Coronary artery (tissue), 2 donors: ENCODE measurements at regions not wholly inside any gene's neighbourhood (a gene's known extent, or its start where the extent isn't known, plus 50 kb on each side); places are given as distances from the start of the nearest gene placed in this dataset.
"Not testable (repeated sequence)": the region's sequence is repeated elsewhere in the genome, so short reads cannot be mapped to it uniquely, and the experiment has no call there.

Experiments
- DNase-seq: peaks from one replicate; pipeline ENCODE4 v3.0.0-alpha.2; 2017; ENCODE audit warnings: low spot score
- H3K27ac ChIP-seq, 2 donors: fragments of 200-600 bp; sonication (generic); one replicate each; pipeline ENCODE4 v1.5.1; 2016 to 2019
- H3K4me3 ChIP-seq: fragments of 200-600 bp; sonication (generic); 2 replicates; pipeline ENCODE4 v1.5.1; 2016; ENCODE audit warnings: mild to moderate bottlenecking, moderate library complexity
- CTCF ChIP-seq: fragments of 200-600 bp; sonication (generic); IDR thresholded peaks from one replicate; pipeline ENCODE4 v1.5.1; 2019; ENCODE audit warnings: antibody characterized with exemption

- not testable (repeated sequence) for H3K4me3 ChIP-seq, DNase-seq, H3K27ac ChIP-seq
These were observed 822.1 kb downstream of the KCNMA1 start for GRCh38 chr10:76815505-76815904.

GRCh38 chr10:76811430-76811829 is 826.2 kb downstream of the KCNMA1 start:
- DNase-seq, result no peak
- TF ChIP-seq CTCF, result no peak
- Histone ChIP-seq H3K4me3 (no peak overlapping the region), H3K27ac (no peak overlapping the region)

GRCh38 chr10:76788452-76788811 is 849.2 kb downstream of the KCNMA1 start:
- TF ChIP-seq CTCF, result no peak
- no peak overlapping the region for H3K27ac ChIP-seq
- no peak overlapping the region for H3K4me3 ChIP-seq
- no peak for DNase-seq

GRCh38 chr10:76787746-76788451 is 849.7 kb downstream of the KCNMA1 start:
- no peak overlapping the region for H3K4me3 ChIP-seq
- H3K27ac ChIP-seq, result no peak overlapping the region
- DNase-seq, result no peak
- no peak for TF ChIP-seq CTCF

GRCh38 chr10:76786504-76787072 is 851.0 kb downstream of the KCNMA1 start:
- H3K27ac ChIP-seq, result peak overlapping the region in 1 of 2 donors; percentile 49
- no peak for TF ChIP-seq CTCF
- no peak for DNase-seq
- H3K4me3 ChIP-seq, result no peak overlapping the region

- no peak overlapping the region for H3K4me3 ChIP-seq
- H3K27ac ChIP-seq, result no peak overlapping the region
- TF ChIP-seq CTCF, result no peak
- no peak for DNase-seq
These were observed 853.5 kb downstream of the KCNMA1 start for GRCh38 chr10:76784076-76784475.

- no peak overlapping the region for H3K27ac ChIP-seq
- DNase-seq, result no peak
- no peak for TF ChIP-seq CTCF
- H3K4me3 ChIP-seq, result no peak overlapping the region
These were observed 857.8 kb downstream of the KCNMA1 start for GRCh38 chr10:76779796-76780301.
